ENCODE measurements at regions not wholly inside any gene's neighbourhood (a gene's known extent, or its start where the extent isn't known, plus 50 kb on each side); places are given as distances from the start of the nearest gene placed in this dataset.

- no peak for DNase-seq
Measured at GRCh38 chr11:11789735-11790369, 51.9 kb upstream of the USP47 start.

- DNase-seq: no peak
Measured at GRCh38 chr11:11788063-11788710, 53.6 kb upstream of the USP47 start.

GRCh38 chr11:11787305-11788062 is 54.3 kb upstream of the USP47 start:
- DNase-seq: no peak

GRCh38 chr11:11786771-11787170 is 55.0 kb upstream of the USP47 start:
- no peak for DNase-seq

- DNase-seq: no peak
Measured at GRCh38 chr11:11786234-11786633, 55.5 kb upstream of the USP47 start.

GRCh38 chr11:11782532-11783110 is 59.2 kb upstream of the USP47 start:
- no peak for DNase-seq

- DNase-seq: no peak
Measured at GRCh38 chr11:11780858-11781257, 60.9 kb upstream of the USP47 start.

- DNase-seq: no peak
Measured at GRCh38 chr11:11779975-11780374, 61.8 kb upstream of the USP47 start.

GRCh38 chr11:11777897-11778296 is 63.9 kb upstream of the USP47 start:
- no peak for DNase-seq

- DNase-seq: no peak
Measured at GRCh38 chr11:11776714-11777113, 65.1 kb upstream of the USP47 start.

GRCh38 chr11:11774928-11775327 is 66.8 kb upstream of the USP47 start:
- no peak for DNase-seq

- DNase-seq: no peak
Measured at GRCh38 chr11:11772865-11773515, 68.8 kb upstream of the USP47 start.

GRCh38 chr11:11770921-11771486 is 70.8 kb upstream of the USP47 start:
- DNase-seq: no peak

GRCh38 chr11:11770296-11770695 is 71.5 kb upstream of the USP47 start:
- no peak for DNase-seq

GRCh38 chr11:11769782-11770181 is 72.0 kb upstream of the USP47 start:
- DNase-seq: no peak

- DNase-seq: no peak
Measured at GRCh38 chr11:11769362-11769761, 72.4 kb upstream of the USP47 start.

- no peak for DNase-seq
Measured at GRCh38 chr11:11764423-11764803, 77.4 kb upstream of the USP47 start.

GRCh38 chr11:11763796-11764422 is 77.9 kb upstream of the USP47 start:
- no peak for DNase-seq

GRCh38 chr11:11760838-11761237 is 80.9 kb upstream of the USP47 start:
- no peak for DNase-seq

- DNase-seq: no peak
Measured at GRCh38 chr11:11758603-11759196, 83.1 kb upstream of the USP47 start.

- DNase-seq: no peak
Measured at GRCh38 chr11:11757909-11758308, 83.9 kb upstream of the USP47 start.

- no peak for DNase-seq
Measured at GRCh38 chr11:11756718-11757117, 85.1 kb upstream of the USP47 start.
